MM.1S (cell line): ENCODE measurements at regions not wholly inside any gene's neighbourhood (a gene's known extent, or its start where the extent isn't known, plus 50 kb on each side); places are given as distances from the start of the nearest gene placed in this dataset.

Source experiments
- DNase-seq: peaks from one replicate; pipeline ENCODE4 v3.0.0-alpha.2; 2015
- H2AFZ ChIP-seq: fragments of 300-600 bp; sonication (generic); 2 replicates; pipeline ENCODE4 v1.6.0; 2016; ENCODE audit warnings: antibody characterized with exemption, low read length
- H3F3A ChIP-seq: fragments of 300-600 bp; sonication (generic); 2 replicates; pipeline ENCODE4 v1.6.1; 2016; ENCODE audit warnings: mild to moderate bottlenecking, antibody characterized with exemption, low read length, moderate library complexity, mixed read lengths; ENCODE audit not compliant: insufficient read depth
- H3K27ac ChIP-seq: fragments of 300-600 bp; sonication (generic); 2 replicates; pipeline ENCODE4 v1.5.1; 2016; ENCODE audit warnings: mild to moderate bottlenecking, low read length
- H3K27me3 ChIP-seq: fragments of 300-600 bp; sonication (generic); replicated peaks from 2 replicates; pipeline ENCODE4 v1.6.0; 2016; ENCODE audit warnings: low read length; ENCODE audit not compliant: insufficient read depth
- H3K36me3 ChIP-seq: fragments of 300-600 bp; sonication (generic); replicated peaks from 2 replicates; pipeline ENCODE4 v1.6.1; 2016; ENCODE audit warnings: mild to moderate bottlenecking, low read length, mixed read lengths; ENCODE audit not compliant: insufficient read depth
- H3K4me1 ChIP-seq: fragments of 300-600 bp; sonication (generic); 2 replicates; pipeline ENCODE4 v1.6.1; 2016; ENCODE audit warnings: low read length, mixed read lengths
- H3K4me2 ChIP-seq: fragments of 300-600 bp; sonication (generic); 2 replicates; pipeline ENCODE4 v1.6.0; 2016; ENCODE audit warnings: low read depth, low read length
- H3K4me3 ChIP-seq: fragments of 300-600 bp; sonication (generic); 2 replicates; pipeline ENCODE4 v1.5.1; 2016; ENCODE audit warnings: low read length, mixed read lengths
- H3K79me2 ChIP-seq: fragments of 300-600 bp; sonication (generic); 2 replicates; pipeline ENCODE4 v1.6.1; 2016; ENCODE audit warnings: mixed run types, low read length, mixed read lengths
- H3K9ac ChIP-seq: fragments of 300-600 bp; sonication (generic); 2 replicates; pipeline ENCODE4 v1.6.1; 2016; ENCODE audit warnings: low read length, mixed read lengths
- H3K9me2 ChIP-seq: fragments of 300-600 bp; sonication (generic); replicated peaks from 2 replicates; pipeline ENCODE4 v1.6.1; 2016; ENCODE audit warnings: mild to moderate bottlenecking, low read length, mixed read lengths; ENCODE audit not compliant: insufficient read depth
- H3K9me3 ChIP-seq: fragments of 300-600 bp; sonication (generic); replicated peaks from 2 replicates; pipeline ENCODE4 v1.6.1; 2016; ENCODE audit warnings: mild to moderate bottlenecking, low read length, mixed read lengths; ENCODE audit not compliant: insufficient read depth
- H4K20me1 ChIP-seq: fragments of 300-600 bp; sonication (generic); 2 replicates; pipeline ENCODE4 v1.6.1; 2016; ENCODE audit warnings: mild to moderate bottlenecking, low read length, moderate library complexity, mixed read lengths; ENCODE audit not compliant: insufficient read depth
- EZH2 ChIP-seq: fragments of 300-600 bp; sonication (generic); optimal IDR thresholded peaks from 2 replicates; pipeline ENCODE3; 2017; ENCODE audit warnings: low read depth, mild to moderate bottlenecking, antibody characterized with exemption, low read length, mixed read lengths
- EZH2phosphoT487 ChIP-seq: fragments of 300-600 bp; sonication (generic); IDR thresholded peaks from 2 replicates; pipeline ENCODE4 v1.6.1; 2018; ENCODE audit warnings: antibody characterized with exemption, low read length
- TF ChIP-seq, protein P1 (sequence below): fragments of 300-600 bp; sonication (generic); IDR thresholded peaks from 2 replicates; pipeline ENCODE4 v1.5.1; 2016; ENCODE audit warnings: antibody characterized with exemption, low read length, mixed read lengths

DNA sequence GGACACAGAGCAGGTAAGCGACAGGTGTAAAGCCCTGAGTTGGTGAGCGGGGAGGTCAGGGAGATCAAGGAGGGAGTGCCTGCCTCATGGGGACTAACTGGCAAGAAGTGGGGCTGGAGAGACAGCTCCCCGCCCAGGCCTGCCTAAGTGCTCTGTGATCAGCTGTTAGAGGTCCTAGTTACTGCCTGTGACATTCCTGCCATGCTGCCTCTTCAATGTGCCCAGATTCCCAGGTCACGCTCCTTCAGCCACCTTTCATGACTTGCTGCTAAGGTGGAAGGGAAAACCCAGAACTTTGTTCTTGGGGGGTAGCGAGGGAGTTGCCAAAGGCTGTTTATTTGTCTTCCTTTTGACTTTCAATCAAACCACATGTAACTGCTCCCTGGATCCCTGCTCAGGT is 114.3 kb upstream of the ZNF438 start:
- no peaks in the 10 kb centered on the region for H4K20me1 ChIP-seq
- TF ChIP-seq EZH2phosphoT487, result no peak
- no peak for TF ChIP-seq EZH2
- TF ChIP-seq, protein P1, sequence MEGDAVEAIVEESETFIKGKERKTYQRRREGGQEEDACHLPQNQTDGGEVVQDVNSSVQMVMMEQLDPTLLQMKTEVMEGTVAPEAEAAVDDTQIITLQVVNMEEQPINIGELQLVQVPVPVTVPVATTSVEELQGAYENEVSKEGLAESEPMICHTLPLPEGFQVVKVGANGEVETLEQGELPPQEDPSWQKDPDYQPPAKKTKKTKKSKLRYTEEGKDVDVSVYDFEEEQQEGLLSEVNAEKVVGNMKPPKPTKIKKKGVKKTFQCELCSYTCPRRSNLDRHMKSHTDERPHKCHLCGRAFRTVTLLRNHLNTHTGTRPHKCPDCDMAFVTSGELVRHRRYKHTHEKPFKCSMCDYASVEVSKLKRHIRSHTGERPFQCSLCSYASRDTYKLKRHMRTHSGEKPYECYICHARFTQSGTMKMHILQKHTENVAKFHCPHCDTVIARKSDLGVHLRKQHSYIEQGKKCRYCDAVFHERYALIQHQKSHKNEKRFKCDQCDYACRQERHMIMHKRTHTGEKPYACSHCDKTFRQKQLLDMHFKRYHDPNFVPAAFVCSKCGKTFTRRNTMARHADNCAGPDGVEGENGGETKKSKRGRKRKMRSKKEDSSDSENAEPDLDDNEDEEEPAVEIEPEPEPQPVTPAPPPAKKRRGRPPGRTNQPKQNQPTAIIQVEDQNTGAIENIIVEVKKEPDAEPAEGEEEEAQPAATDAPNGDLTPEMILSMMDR, result no peak

DNA sequence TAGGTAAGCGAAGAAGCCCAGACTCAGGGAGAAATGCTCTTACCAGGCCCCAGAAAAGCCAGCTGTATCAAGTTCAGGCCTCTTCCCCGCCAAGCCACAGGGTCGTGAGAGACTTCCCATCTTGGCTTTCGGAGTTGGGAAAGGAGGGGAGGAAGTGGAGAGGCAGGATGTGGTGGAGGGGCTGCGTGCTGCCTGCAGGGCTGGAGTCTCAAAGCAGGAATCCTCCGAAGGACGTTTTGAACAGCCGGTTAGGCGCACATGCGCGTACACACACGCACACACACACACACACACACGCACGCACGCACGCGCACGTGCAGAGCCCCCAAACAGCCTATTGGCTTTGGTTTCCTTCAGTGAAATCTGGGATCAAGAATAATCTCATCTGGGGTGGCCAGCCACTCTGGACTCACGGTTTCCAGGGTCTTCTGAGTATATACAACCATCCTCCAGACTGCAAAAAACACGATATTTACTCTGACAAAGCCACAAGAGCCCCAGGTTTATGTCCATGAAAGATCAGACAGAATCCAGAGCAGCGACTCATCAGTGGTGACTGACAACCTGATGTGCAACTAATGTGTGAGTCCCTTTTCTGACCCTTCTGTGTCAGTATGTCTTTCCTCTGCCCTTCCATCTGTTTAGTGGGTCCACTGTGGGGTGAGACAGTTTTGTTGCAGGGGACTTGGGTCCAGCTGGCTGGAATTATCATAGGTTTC is 115.0 kb upstream of the ZNF438 start:
- H3F3A ChIP-seq, result no peaks in the 10 kb centered on the region
- H2AFZ ChIP-seq, result no peak overlapping the region
- H3K27ac ChIP-seq, result no peak overlapping the region
- TF ChIP-seq, protein P1, result no peak
- TF ChIP-seq EZH2 (no peak), EZH2phosphoT487 (no peak)
- H3K4me2 ChIP-seq, result no peak overlapping the region
- no peak for DNase-seq
- H3K9me3 ChIP-seq, result no peaks in the 10 kb centered on the region
- no peak overlapping the region for H3K4me3 ChIP-seq
- no peak overlapping the region for H3K9ac ChIP-seq
- H3K4me1 ChIP-seq, result no peaks in the 10 kb centered on the region
- no peaks in the 10 kb centered on the region for H3K9me2 ChIP-seq
- H3K79me2 ChIP-seq, result no peaks in the 10 kb centered on the region
- no peaks in the 10 kb centered on the region for H3K36me3 ChIP-seq
- no peaks in the 10 kb centered on the region for H3K27me3 ChIP-seq
- no peaks in the 10 kb centered on the region for H4K20me1 ChIP-seq

More for the DNA sequence above, 114.3 kb upstream of the ZNF438 start:
- H3K36me3 ChIP-seq, result no peaks in the 10 kb centered on the region
- H3K4me3 ChIP-seq, result no peak overlapping the region
- H3K4me1 ChIP-seq, result no peaks in the 10 kb centered on the region
- no peaks in the 10 kb centered on the region for H3K9me2 ChIP-seq
- no peaks in the 10 kb centered on the region for H3K27me3 ChIP-seq
- no peaks in the 10 kb centered on the region for H3K9me3 ChIP-seq
- no peaks in the 10 kb centered on the region for H3K79me2 ChIP-seq
- H3K4me2 ChIP-seq, result no peak overlapping the region
- H3K9ac ChIP-seq, result no peak overlapping the region
- H3F3A ChIP-seq, result no peaks in the 10 kb centered on the region
- no peak overlapping the region for H3K27ac ChIP-seq
- no peak for DNase-seq
- H2AFZ ChIP-seq, result no peak overlapping the region

DNA sequence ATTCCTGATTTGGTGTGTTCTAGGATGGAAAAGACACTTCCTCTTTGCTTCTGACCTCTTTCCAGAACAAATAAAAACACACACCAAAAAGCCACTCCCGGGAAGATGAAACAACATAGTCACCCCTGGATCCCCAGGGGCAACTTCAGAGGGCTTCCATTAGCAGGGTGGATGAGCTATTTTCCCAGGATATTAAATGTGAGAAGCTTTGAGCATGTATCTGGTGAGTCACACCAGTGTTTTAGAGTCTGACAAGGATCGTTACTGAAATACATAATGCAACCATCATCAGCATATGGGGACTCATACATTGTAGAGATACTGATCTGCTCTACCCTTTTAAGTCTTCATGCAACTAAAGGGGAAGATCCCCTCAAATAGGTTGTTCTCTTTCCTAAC is 115.5 kb upstream of the ZNF438 start:
- Histone ChIP-seq H3K9me3 (no peaks in the 10 kb centered on the region), H3K9ac (no peak overlapping the region), H3K9me2 (no peaks in the 10 kb centered on the region), H3F3A (no peaks in the 10 kb centered on the region), H4K20me1 (no peaks in the 10 kb centered on the region), H3K4me1 (no peaks in the 10 kb centered on the region), H3K4me2 (no peak overlapping the region), H3K27ac (no peak overlapping the region), H3K27me3 (no peaks in the 10 kb centered on the region), H2AFZ (no peak overlapping the region), H3K4me3 (no peak overlapping the region), H3K36me3 (no peaks in the 10 kb centered on the region), H3K79me2 (no peaks in the 10 kb centered on the region)
- TF ChIP-seq EZH2phosphoT487 (no peak), EZH2 (no peak)
- TF ChIP-seq, protein P1, result no peak
- DNase-seq, result no peak
